ENCODE measurements at regions not wholly inside any gene's neighbourhood (a gene's known extent, or its start where the extent isn't known, plus 50 kb on each side); places are given as distances from the start of the nearest gene placed in this dataset.

DNA sequence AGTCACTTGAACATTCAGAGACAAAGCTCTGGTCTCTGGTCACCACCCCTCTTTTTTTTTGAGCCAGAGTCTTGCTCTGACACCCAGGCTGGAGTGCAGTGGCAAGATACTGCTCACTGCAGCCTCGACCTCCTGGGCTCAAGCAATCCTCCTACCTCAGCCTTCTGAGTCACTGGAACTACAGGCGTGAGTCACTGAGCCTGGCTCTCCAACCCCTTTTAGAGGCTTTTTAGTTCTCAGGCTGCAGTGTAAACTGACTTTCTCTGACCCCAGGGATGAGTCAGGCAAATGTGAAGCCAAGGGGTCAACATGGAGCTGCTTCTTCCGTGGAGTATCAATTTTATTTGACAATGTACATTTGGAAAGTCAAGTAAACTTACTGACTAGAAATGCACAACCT is 229.2 kb downstream of the PTTG2 start:
- DNase-seq, result no peak
- peaks cover 2 to 4% (median 3%) of the 10 kb centered on the region in 3 donors for H3K27me3 Mint-ChIP-seq (ENCODE audit: low read depth in 3 of 3)
- no peaks in the 10 kb centered on the region for H3K9me3 Mint-ChIP-seq
- H3K36me3 Mint-ChIP-seq, result no peaks in the 10 kb centered on the region
- no peak overlapping the region for H3K4me3 Mint-ChIP-seq
- no peak overlapping the region for H3K27ac Mint-ChIP-seq
- no peaks in the 10 kb centered on the region for H3K4me1 Mint-ChIP-seq

DNA sequence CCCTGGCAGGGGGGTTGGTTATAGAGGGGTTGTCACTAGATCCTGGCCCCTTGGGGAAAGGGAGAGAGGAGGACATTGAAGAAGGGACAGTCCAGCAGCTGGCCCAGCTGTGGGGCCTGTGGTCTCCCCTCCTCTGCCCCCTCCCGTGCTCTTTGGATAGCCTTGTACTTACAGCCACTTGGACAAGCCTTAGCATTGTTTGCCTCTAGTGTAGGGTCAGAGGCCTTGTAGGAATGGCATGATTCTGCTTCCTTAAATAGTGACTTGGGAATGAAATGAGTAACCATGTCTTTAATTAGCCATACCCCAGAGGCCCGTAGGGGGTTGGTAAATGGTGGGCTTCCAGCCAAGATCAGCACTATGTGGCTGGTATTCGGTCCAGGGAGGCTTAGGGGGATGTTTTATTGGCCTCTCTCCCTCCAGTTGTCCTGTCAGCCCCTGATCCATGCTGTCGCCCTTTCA is 230.6 kb downstream of the PTTG2 start:
- Mint-ChIP-seq H3K4me1 (no peaks in the 10 kb centered on the region), H3K4me3 (no peak overlapping the region), H3K27ac (no peak overlapping the region), H3K27me3 (ENCODE audit: low read depth in 3 of 3) (peaks cover 3 to 6% (median 4%) of the 10 kb centered on the region in 3 donors), H3K9me3 (peaks cover 0 to 5% (median 0%) of the 10 kb centered on the region in 6 donors), H3K36me3 (no peaks in the 10 kb centered on the region)
- DNase-seq, result no peak

DNA sequence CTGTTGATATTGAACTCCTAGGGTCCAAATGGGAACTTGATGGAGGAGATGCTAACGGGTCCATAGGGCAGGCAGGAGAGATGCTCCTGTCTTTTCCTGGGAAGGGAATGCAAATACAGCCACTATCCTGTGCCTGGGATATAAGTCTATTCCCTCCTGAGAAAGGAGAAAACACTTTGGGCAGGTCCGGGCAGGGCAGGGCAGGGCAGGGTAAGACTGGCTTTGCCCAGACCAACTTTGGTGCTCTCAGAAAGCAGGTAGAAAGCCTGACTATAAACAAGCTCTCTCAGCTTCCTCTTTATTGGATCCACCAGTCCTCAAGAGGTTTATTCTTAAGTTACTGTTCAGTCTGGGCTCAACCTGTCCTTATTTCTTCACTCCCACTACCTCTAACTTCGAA is 232.3 kb downstream of the PTTG2 start:
- H3K4me3 Mint-ChIP-seq, result no peak overlapping the region
- H3K4me1 Mint-ChIP-seq, result no peaks in the 10 kb centered on the region
- no peak for DNase-seq
- no peaks in the 10 kb centered on the region for H3K36me3 Mint-ChIP-seq
- H3K27ac Mint-ChIP-seq, result no peak overlapping the region
- H3K9me3 Mint-ChIP-seq, result peaks cover 0 to 10% (median 0%) of the 10 kb centered on the region in 6 donors
- H3K27me3 Mint-ChIP-seq (ENCODE audit: low read depth in 3 of 3), result peaks cover 3 to 6% (median 4%) of the 10 kb centered on the region in 3 donors

DNA sequence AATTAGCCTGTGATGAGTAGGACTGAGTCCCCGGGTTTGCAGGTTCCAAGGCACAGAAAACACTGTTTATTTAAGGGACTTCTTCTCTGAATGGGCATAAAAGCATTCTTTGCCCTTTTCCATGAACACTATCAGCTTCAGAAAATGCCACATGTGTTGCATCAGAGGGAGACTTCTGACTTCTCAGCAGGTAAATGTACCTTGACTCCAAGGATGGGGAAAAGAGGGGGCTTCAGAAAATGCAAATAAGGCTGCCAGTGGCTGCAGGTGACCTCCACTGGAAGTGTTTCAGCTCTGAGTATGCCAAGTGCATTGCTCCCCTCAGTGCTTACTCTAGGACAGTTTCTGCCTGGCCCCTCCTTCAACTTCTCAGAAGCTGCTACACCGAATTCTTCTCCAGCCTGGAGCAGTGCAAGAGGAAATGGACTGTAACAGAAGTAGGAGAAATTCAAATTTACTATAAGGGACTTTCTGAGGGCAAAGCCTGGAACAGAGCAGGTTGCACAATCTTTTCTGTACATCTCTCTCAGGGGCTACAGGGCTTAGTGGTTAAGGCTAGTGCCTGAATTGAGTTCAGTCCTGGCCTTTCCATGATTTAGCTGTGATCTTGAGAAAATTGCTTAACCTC is 233.2 kb downstream of the PTTG2 start:
- no peak for DNase-seq
- H3K4me3 Mint-ChIP-seq, result no peak overlapping the region
- H3K27me3 Mint-ChIP-seq (ENCODE audit: low read depth in 3 of 3), result peaks cover 3 to 6% (median 4%) of the 10 kb centered on the region in 3 donors
- peaks cover 0 to 10% (median 0%) of the 10 kb centered on the region in 6 donors for H3K9me3 Mint-ChIP-seq
- no peaks in the 10 kb centered on the region for H3K4me1 Mint-ChIP-seq
- H3K36me3 Mint-ChIP-seq, result no peaks in the 10 kb centered on the region
- no peak overlapping the region for H3K27ac Mint-ChIP-seq

DNA sequence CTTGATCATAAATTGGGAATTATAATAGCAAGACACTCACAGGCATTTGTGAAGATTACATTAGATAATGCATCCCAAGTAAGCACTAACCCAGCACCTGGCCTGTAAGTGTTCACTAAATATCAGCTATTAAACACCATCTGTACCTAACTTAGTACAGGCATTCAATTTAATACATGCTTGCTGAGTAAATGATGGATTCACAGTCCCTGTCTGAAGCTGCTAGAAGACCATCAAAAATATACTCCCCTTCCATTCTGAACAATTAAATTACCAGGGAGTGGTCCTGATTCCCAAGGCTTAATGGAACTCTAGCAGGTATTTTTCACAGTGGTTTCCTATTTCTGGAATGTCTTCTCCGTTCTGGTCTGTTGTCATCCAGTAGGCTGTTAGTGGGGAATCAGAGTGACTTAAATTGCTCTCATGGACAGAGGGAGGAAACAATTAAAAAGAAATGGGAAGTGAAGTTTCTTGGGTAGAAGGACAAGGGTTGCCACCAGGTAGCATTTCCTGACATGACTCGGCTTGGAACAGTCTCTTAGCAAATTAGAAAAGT is 233.9 kb downstream of the PTTG2 start:
- Mint-ChIP-seq H3K4me3 (no peak overlapping the region), H3K36me3 (no peaks in the 10 kb centered on the region), H3K4me1 (no peaks in the 10 kb centered on the region), H3K27ac (no peak overlapping the region), H3K9me3 (peaks cover 0 to 10% (median 0%) of the 10 kb centered on the region in 6 donors), H3K27me3 (ENCODE audit: low read depth in 3 of 3) (peaks cover 3 to 6% (median 4%) of the 10 kb centered on the region in 3 donors)
- DNase-seq, result no peak

DNA sequence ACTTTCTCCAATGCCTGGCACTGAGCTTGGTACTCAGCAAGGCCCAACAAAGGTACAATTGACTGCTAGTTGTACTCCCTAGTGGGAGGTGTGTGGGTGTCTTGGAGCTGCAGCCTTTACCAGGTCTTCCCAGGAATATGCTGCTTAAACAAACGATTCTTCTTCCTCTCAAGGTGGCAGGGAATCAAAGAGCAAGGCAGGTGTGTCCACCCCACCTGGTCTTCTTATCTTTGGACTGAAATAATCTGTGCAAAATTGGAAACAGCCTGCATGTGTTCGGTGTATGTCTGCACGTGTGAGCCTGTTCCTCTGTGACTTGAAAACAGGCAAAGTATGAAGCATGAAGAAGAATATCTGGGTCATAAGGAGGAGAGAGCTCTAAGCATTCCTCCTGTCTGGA is 235.3 kb downstream of the PTTG2 start:
- Mint-ChIP-seq H3K9me3 (peaks cover 0 to 10% (median 0%) of the 10 kb centered on the region in 6 donors), H3K36me3 (no peaks in the 10 kb centered on the region), H3K27me3 (ENCODE audit: low read depth in 3 of 3) (peaks cover under 1 to 6% (median 4%) of the 10 kb centered on the region in 3 donors), H3K4me1 (no peaks in the 10 kb centered on the region), H3K4me3 (no peak overlapping the region), H3K27ac (no peak overlapping the region)
- no peak for DNase-seq

DNA sequence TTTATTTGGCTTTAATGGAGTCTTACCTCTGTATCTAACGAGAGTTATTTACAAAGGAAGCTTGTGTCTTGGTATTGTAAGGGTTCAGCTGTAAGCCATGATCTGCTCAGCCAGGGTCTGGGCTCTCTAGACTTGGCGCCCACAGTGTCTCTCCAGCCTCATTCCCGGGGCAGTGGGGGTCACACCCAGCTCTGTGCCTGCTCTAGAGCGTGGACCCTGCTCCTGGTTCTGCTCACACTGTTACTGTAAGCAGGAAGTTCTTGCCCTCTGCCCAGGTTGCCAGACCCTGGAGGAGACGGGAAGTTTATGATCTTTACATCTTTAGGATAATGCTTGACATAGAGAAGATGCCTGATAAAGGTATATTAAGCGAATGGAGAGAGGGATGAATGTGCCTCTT is 235.7 kb downstream of the PTTG2 start:
- DNase-seq, result no peak
- peaks cover 0 to 10% (median 0%) of the 10 kb centered on the region in 6 donors for H3K9me3 Mint-ChIP-seq
- H3K27ac Mint-ChIP-seq, result no peak overlapping the region
- no peak overlapping the region for H3K4me3 Mint-ChIP-seq
- no peaks in the 10 kb centered on the region for H3K36me3 Mint-ChIP-seq
- peaks cover 0 to 6% (median 4%) of the 10 kb centered on the region in 3 donors for H3K27me3 Mint-ChIP-seq (ENCODE audit: low read depth in 3 of 3)
- no peaks in the 10 kb centered on the region for H3K4me1 Mint-ChIP-seq

DNA sequence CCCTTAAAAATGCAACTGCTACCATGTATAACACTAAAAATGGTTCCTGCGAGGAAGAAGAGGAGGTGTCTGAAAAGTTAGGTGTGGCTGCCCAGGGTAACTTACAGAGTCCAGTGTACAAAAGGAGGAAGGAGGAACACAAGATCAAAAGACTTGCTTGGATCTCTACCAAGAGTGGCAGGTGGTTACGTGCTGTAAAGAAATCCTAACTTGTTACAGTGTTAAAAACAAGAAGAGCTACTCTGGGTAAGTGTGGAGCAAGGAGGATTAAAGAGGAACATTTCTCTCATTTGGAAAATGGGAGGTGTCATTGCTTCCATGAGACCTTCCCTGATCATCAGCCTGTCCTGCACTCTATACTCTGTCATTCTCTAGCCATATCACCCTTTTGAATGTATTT is 242.0 kb downstream of the PTTG2 start:
- Mint-ChIP-seq H3K4me3 (no peak overlapping the region), H3K4me1 (no peaks in the 10 kb centered on the region), H3K27me3 (ENCODE audit: low read depth in 3 of 3) (no peaks in the 10 kb centered on the region), H3K36me3 (no peaks in the 10 kb centered on the region), H3K9me3 (no peaks in the 10 kb centered on the region), H3K27ac (no peak overlapping the region)
- no peak for DNase-seq

DNA sequence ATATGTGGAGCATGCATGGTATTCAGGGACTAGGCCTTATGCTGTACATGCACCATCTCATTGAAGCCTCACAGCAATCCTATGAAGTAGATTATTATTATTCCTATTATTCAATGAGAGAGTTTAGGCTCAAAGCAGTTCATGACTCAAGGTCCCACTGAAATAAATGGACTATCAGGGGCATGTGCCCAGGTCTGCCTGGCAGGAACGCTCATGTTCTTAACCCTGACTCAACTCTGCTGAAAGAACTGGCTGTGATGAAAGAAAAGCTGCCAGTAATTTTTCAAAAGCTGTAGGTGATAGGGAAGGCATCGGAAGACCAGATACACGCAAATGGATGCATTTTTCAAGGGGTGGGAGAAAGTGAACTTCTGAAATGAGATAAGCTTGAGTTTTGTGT is 243.4 kb downstream of the PTTG2 start:
- no peaks in the 10 kb centered on the region for H3K4me1 Mint-ChIP-seq
- H3K36me3 Mint-ChIP-seq, result no peaks in the 10 kb centered on the region
- no peak for DNase-seq
- no peak overlapping the region for H3K27ac Mint-ChIP-seq
- no peak overlapping the region for H3K4me3 Mint-ChIP-seq
- H3K27me3 Mint-ChIP-seq (ENCODE audit: low read depth in 3 of 3), result no peaks in the 10 kb centered on the region
- H3K9me3 Mint-ChIP-seq, result no peaks in the 10 kb centered on the region

DNA sequence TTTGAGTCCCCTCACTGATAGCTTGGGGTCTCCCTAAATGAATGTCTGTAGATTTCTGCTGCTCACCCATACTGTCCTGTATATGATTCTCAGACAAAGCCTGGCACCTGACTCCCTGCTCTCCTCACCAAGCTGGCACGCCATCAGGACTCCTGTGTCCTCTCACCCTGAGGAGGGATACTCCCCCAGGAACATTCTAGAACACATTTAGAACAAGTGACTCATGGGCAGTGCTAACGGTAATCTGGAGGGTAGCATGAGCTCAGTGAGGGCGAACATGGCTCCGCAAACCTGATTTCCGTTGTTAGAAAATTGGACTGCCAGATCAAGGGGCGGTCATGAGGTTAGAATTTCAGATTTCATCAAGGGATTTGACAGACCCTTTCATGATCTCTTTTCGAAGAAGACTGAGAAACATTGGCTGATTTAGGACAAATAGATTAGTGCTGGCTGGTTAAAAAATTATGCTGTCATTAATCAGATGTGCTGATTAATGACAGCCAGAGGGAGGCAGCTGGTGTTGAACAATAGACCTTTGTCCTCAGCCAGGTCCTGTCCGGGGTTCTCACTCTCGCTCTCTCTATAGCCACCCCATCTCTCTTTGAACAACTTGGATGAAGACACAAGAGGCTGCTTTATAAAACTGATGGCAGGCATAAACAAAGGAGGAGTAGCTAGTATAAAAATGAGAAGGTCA is 244.3 kb downstream of the PTTG2 start:
- no peaks in the 10 kb centered on the region for H3K36me3 Mint-ChIP-seq
- H3K4me1 Mint-ChIP-seq, result no peaks in the 10 kb centered on the region
- H3K27ac Mint-ChIP-seq, result no peak overlapping the region
- no peaks in the 10 kb centered on the region for H3K9me3 Mint-ChIP-seq
- no peaks in the 10 kb centered on the region for H3K27me3 Mint-ChIP-seq (ENCODE audit: low read depth in 3 of 3)
- H3K4me3 Mint-ChIP-seq, result no peak overlapping the region
- no peak for DNase-seq

DNA sequence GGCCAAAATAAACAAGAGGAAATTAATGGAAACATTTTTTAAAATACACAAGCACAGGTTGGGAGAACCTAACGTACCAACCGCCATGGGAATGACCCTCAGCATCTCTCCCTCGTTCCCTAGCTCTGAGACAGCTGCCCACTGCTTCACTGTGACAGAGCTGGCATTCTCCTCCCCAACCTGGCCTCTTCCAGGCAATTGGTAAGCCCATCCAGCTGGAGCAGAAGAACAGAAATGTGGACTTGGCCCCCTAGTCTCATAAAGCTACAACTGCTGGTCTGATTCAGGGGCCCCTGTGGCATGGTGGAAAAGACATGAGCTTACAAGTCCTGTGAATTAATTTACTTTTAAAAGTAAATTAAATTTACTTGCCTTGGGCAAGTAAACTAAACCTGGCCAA is 245.1 kb downstream of the PTTG2 start:
- DNase-seq, result no peak
- H3K4me1 Mint-ChIP-seq, result no peaks in the 10 kb centered on the region
- H3K27ac Mint-ChIP-seq, result no peak overlapping the region
- H3K9me3 Mint-ChIP-seq, result no peaks in the 10 kb centered on the region
- no peaks in the 10 kb centered on the region for H3K36me3 Mint-ChIP-seq
- no peaks in the 10 kb centered on the region for H3K27me3 Mint-ChIP-seq (ENCODE audit: low read depth in 3 of 3)
- no peak overlapping the region for H3K4me3 Mint-ChIP-seq

DNA sequence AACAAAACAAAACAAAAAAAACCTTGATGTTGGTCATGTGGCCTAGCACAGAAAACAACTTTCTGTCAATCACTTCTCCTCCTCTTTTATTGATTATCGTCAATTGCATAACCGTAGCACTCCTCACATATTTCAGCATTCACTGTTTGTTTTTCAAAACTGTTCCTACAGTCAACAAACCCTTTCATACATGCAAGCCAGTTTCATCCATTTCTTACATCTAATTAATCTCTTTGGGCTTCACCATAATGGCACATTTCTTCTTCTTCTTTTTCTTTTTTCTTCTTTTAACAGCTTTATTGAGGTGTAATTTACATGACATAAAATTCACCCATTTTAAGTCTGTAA is 246.9 kb downstream of the PTTG2 start:
- no peak for DNase-seq
- Mint-ChIP-seq H3K36me3 (no peaks in the 10 kb centered on the region), H3K9me3 (no peaks in the 10 kb centered on the region), H3K27ac (no peak overlapping the region), H3K4me3 (no peak overlapping the region), H3K4me1 (no peaks in the 10 kb centered on the region), H3K27me3 (ENCODE audit: low read depth in 3 of 3) (no peaks in the 10 kb centered on the region)

DNA sequence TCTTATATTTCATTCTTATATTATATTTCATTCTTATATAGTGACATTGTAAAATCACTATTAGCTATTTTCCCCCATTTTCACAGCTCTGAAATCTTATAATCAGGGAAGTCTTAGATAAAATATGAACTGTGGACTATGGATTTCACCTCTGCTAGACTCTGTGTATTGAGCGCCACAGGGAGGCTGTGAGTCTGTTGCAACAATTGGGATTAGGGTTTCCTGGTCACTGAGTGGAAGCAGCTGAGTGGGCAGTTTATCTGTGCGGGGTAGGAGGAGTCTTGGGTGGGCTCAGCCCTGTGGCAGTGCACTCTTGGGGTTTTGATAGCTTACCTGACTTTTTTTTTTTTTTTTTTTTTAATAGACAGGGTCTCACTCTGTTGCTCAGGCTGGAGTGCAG is 249.5 kb downstream of the PTTG2 start:
- Mint-ChIP-seq H3K4me1 (no peaks in the 10 kb centered on the region), H3K27me3 (ENCODE audit: low read depth in 3 of 3) (peaks cover 0 to 1% (median 0%) of the 10 kb centered on the region in 3 donors)

DNA sequence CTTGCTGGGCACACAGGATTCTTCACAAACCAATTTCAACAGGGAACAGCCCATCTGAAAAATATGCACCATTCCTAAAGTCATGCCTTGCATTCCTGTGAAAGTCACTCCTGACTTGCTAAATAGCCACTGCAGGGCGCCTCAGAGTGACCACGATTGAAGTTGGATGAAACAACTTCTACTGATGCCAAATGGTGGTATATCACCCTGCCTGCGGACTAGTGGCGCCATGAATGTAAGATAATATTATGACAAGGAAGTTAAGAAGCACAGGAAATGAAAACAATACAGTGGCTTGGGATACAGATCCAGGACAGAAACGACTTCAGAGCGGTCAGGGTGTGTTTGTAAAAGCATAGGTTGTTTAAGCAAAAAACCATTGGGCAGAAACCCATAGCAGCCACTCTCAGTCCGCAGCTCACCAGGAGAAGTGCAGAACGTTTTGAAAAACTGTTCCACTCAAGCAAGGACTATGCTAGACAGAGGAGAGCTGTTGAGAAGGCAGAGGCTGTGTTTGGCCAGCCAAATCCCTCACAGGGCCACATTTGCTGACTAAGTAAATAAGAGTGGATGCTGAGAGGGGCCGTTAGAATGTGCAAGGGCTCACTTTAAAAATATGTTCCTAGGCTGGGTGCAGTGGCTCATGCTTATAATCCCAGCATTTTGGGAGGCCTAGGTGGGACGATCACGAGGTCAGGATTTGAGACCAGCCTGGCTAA is 250.4 kb downstream of the PTTG2 start:
- Mint-ChIP-seq H3K27me3 (ENCODE audit: low read depth in 3 of 3) (peaks cover 0 to 1% (median 0%) of the 10 kb centered on the region in 3 donors), H3K9me3 (peaks cover 0 to 4% (median 0%) of the 10 kb centered on the region in 6 donors), H3K36me3 (no peaks in the 10 kb centered on the region), H3K27ac (no peak overlapping the region), H3K4me3 (no peak overlapping the region), H3K4me1 (no peaks in the 10 kb centered on the region)
- DNase-seq, result no peak

More for the DNA sequence above, 249.5 kb downstream of the PTTG2 start:
- no peak for DNase-seq
- H3K36me3 Mint-ChIP-seq, result no peaks in the 10 kb centered on the region
- H3K27ac Mint-ChIP-seq, result no peak overlapping the region
- H3K4me3 Mint-ChIP-seq, result no peak overlapping the region
- no peaks in the 10 kb centered on the region for H3K9me3 Mint-ChIP-seq
